Breast epithelium (tissue), 3 donors: ENCODE measurements at regions not wholly inside any gene's neighbourhood (a gene's known extent, or its start where the extent isn't known, plus 50 kb on each side); places are given as distances from the start of the nearest gene placed in this dataset.

Source experiments
- POLR2A ChIP-seq: fragments of 450-650 bp; IDR thresholded peaks from one replicate; pipeline ENCODE4 v1.6.1; 2016; ENCODE audit warnings: antibody characterized with exemption, mild to moderate bottlenecking, moderate library complexity
- POLR2AphosphoS5 ChIP-seq, 3 donors: sonication (generic); formaldehyde crosslinking; IDR thresholded peaks; one replicate each; pipeline ENCODE4 v1.6.1; 2017; ENCODE audit warnings: antibody characterized with exemption in 3 of 3
- TF ChIP-seq, protein P1 (sequence below), 3 donors: fragments of 450-650 bp; IDR thresholded peaks; one replicate each; pipeline ENCODE4 v1.5.1; 2016 to 2017; ENCODE audit warnings: antibody characterized with exemption in 3 of 3, mild to moderate bottlenecking in 3 of 3, moderate library complexity in 3 of 3

DNA sequence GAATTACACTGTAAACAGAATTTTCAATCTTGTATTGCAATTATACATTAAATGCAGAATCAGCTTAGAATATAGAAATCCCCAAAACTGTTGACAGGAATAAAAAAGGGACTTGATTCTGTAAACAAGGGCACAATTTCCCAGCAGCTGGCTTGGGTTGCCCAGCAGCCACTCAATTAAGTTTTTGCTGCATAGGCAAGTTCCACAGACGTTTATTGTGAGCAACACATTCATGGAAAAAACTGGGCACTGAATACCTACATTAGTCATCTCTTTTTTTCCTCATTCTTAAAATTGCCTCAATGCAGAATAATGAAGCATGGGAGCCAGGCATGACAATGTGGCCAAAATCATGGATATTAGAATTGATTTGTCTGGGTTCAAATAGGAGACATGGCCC, 421.8 kb upstream of the ANO5 start:
- TF ChIP-seq, protein P1, sequence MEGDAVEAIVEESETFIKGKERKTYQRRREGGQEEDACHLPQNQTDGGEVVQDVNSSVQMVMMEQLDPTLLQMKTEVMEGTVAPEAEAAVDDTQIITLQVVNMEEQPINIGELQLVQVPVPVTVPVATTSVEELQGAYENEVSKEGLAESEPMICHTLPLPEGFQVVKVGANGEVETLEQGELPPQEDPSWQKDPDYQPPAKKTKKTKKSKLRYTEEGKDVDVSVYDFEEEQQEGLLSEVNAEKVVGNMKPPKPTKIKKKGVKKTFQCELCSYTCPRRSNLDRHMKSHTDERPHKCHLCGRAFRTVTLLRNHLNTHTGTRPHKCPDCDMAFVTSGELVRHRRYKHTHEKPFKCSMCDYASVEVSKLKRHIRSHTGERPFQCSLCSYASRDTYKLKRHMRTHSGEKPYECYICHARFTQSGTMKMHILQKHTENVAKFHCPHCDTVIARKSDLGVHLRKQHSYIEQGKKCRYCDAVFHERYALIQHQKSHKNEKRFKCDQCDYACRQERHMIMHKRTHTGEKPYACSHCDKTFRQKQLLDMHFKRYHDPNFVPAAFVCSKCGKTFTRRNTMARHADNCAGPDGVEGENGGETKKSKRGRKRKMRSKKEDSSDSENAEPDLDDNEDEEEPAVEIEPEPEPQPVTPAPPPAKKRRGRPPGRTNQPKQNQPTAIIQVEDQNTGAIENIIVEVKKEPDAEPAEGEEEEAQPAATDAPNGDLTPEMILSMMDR (IDR thresholded peaks at IDR 0.05): no peak
- TF ChIP-seq POLR2A (no peak), POLR2AphosphoS5 (IDR thresholded peaks at IDR 0.05) (no peak)
